Subcutaneous abdominal adipose tissue (tissue), 5 donors: ENCODE measurements at regions not wholly inside any gene's neighbourhood (a gene's known extent, or its start where the extent isn't known, plus 50 kb on each side); places are given as distances from the start of the nearest gene placed in this dataset.

ENCODE experiments used
- H3K27ac ChIP-seq: one replicate; pipeline ENCODE4 v1.7.0; 2013; ENCODE audit warnings: low read depth, mild to moderate bottlenecking, inconsistent platforms, low read length, moderate library complexity
- H3K27me3 ChIP-seq, 5 donors: one replicate each; pipeline ENCODE4 v1.7.0; 2013; ENCODE audit warnings: low read length in 5 of 5, inconsistent platforms in 1 of 5; ENCODE audit not compliant: control insufficient read depth in 5 of 5, insufficient read depth in 4 of 5
- H3K36me3 ChIP-seq, 5 donors: one replicate each; pipeline ENCODE4 v1.7.0; 2013; ENCODE audit warnings: low read length in 5 of 5; ENCODE audit not compliant: control insufficient read depth in 5 of 5, insufficient read depth in 5 of 5
- H3K4me1 ChIP-seq, 5 donors: one replicate each; pipeline ENCODE4 v1.7.0; 2013; ENCODE audit warnings: low read length in 5 of 5, mild to moderate bottlenecking in 3 of 5, moderate library complexity in 1 of 5; ENCODE audit not compliant: control insufficient read depth in 5 of 5, insufficient read depth in 5 of 5
- H3K4me3 ChIP-seq, 5 donors: one replicate each; pipeline ENCODE4 v1.7.0; 2013; ENCODE audit warnings: low read length in 5 of 5, low read depth in 1 of 5
- H3K9ac ChIP-seq, 5 donors: one replicate each; pipeline ENCODE4 v1.7.0; 2013; ENCODE audit warnings: low read length in 5 of 5, mild to moderate bottlenecking in 4 of 5, moderate library complexity in 3 of 5
- H3K9me3 ChIP-seq, 5 donors: one replicate each; pipeline ENCODE4 v1.7.0; 2013; ENCODE audit warnings: low read length in 5 of 5; ENCODE audit not compliant: control insufficient read depth in 5 of 5
- donor health status: healthy.
- donor health status: healthy.
- donor health status: healthy.
- donor health status: healthy.
- donor health status: healthy.

DNA sequence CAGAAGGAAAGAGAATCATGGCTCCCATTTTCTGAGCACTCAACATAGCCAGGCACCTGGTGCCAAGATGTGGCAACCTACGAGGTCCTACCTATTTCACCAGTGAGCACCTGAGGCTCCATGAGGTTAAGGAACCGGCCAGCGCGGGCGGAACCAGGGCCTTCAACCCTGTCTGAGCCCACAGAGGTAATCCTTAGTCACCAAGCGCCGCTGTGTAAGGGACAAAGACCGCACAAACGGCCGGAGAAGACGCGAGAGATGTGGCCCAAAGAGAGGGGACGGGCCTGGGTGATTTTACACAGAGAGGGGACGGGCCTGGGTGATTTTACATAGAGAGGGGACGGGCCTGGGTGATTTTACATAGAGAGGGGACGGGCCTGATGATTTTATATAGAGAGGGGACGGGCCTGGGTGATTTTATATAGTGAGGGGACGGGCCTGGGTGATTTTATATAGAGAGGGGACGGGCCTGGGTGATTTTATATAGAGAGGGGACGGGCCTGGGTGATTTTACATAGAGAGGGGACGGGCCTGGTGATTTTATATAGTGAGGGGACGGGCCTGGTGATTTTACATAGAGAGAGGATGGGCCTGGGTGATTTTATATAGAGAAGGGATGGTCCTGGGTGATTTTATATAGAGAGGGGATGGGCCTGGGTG lies 114.2 kb downstream of the SMIM20 start:
- Histone ChIP-seq H3K9me3 (no peaks in the 10 kb centered on the region), H3K4me3 (no peak overlapping the region), H3K36me3 (no peaks in the 10 kb centered on the region), H3K27ac (no peak overlapping the region), H3K4me1 (peaks cover 6 to 38% (median 30%) of the 10 kb centered on the region in 5 donors), H3K9ac (peak overlapping the region in 2 of 5 donors; percentile 27 to 44), H3K27me3 (peaks cover 0 to 10% (median 0%) of the 10 kb centered on the region in 5 donors)

DNA sequence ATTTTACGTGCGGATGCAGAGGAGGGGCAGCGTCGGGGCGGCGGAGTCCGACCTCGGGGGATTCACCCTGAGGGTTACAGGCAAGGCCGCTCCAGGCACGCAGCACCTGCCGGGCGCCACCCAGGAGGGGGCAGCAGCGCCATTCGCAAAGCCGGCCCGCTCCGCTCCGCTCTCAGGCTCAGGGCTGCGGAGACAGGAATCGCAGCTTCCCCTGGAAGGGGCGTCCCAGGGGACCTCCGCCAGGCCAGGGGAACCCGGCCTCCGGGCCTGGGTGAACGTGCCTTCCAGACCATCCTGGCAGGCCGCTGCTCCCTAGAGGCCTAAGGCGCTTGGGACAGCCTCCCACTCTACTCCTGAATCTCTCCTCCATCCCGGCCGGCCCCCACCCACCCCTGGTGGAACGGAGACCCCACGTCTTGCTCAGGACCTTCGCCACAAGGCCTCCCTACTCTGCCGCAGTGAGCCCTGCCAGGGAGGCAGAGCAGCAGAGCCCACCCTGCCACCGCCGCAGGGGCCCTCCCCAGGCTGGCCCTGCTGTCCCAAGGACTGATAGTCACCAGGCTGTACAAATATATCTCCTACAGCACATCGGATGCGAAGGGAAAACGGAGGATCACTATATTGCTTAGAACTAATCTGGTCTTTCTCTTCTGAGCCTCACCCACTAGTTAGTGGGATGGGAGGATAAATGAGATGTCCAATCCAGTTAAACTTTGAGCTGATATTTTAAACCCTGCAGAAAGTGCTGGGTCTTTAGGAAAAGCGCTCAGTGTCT lies 115.0 kb downstream of the SMIM20 start:
- Histone ChIP-seq H3K4me1 (peaks cover 6 to 41% (median 30%) of the 10 kb centered on the region in 5 donors), H3K4me3 (peak overlapping the region in 2 of 5 donors; percentile 26 to 32), H3K27me3 (peaks cover 0 to 6% (median 0%) of the 10 kb centered on the region in 5 donors), H3K9ac (peak overlapping the region in 2 of 5 donors; percentile 27 to 44), H3K27ac (no peak overlapping the region), H3K9me3 (no peaks in the 10 kb centered on the region), H3K36me3 (no peaks in the 10 kb centered on the region)

DNA sequence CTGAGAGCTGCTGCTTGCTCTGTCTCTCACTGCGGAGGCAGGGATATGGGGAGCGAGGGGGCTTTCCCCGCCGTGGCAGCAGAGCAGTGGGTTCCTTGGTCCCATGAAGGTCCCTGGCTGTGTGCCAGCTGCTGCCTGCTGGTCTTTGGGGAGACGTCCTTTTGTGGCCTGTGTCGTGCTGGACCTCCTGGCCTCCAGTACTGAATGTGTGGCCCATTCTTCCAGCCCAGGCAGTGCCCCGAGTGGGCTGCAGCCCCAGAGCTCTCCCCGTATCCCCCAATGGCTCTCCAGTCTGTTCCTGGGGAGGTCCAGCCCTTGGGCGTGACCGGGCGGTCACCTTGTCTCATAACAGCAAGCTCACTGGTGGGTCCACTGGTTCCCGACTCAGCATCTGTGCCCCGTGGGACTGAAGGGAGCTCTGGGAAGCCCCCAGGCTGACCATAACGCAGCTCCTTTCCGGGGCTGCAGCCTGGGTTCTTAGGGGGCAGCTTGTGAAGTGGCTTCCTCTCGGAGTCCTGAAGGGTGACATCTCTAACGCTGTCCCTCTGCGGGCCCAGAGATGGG lies 115.6 kb downstream of the SMIM20 start:
- Histone ChIP-seq H3K4me3 (no peak overlapping the region), H3K9me3 (no peaks in the 10 kb centered on the region), H3K36me3 (no peaks in the 10 kb centered on the region), H3K4me1 (peaks cover 6 to 41% (median 30%) of the 10 kb centered on the region in 5 donors), H3K9ac (peak overlapping the region in 1 of 5 donors; percentile 44), H3K27me3 (peaks cover 0 to 5% (median 0%) of the 10 kb centered on the region in 5 donors), H3K27ac (no peak overlapping the region)

DNA sequence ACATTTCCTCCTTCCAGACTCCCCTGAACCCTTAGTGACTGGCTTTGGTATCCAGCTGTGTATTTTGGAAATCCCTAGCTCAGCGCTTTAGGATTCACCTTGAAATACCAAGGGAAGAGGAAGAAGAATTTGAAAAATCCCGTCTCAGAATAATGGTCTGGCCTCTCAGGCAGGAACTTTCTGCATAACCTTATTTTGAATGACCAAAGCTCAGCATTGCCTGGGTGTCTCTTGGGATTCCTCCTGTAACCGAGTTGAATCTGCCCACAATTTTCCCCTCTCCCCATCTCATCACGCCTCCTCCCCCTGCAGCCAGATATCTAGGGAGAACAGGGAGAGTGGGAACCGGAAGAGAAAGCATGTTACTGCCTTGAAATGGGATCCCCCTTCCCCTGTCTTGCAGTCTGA lies 116.2 kb downstream of the SMIM20 start:
- Histone ChIP-seq H3K4me1 (peaks cover 6 to 41% (median 30%) of the 10 kb centered on the region in 5 donors), H3K4me3 (no peak overlapping the region), H3K27me3 (peaks cover 0 to 5% (median 0%) of the 10 kb centered on the region in 5 donors), H3K36me3 (no peaks in the 10 kb centered on the region), H3K9me3 (no peaks in the 10 kb centered on the region), H3K27ac (no peak overlapping the region), H3K9ac (no peak overlapping the region)

DNA sequence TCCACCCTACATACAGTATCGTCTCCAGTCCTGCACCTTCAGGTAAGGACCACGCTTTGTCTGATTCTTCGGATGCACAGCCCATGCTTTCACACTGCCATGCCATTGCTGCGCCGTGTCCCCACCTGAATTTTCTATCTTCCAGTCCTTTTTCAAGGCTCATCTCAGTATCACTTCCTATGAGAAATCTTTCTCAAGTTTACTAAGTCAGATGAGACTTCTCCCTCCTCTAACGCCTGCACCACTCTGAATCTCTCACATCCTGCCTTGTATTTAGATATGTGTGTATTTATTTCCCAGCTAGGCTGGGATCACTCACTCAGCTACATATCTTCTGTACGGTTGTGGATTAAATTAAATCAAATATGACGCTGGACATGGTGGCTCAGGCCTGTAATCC lies 116.8 kb downstream of the SMIM20 start:
- H3K36me3 ChIP-seq, result no peaks in the 10 kb centered on the region
- H3K9ac ChIP-seq, result no peak overlapping the region
- H3K4me1 ChIP-seq, result peaks cover 6 to 41% (median 30%) of the 10 kb centered on the region in 5 donors
- no peak overlapping the region for H3K4me3 ChIP-seq
- peaks cover 0 to 5% (median 0%) of the 10 kb centered on the region in 5 donors for H3K27me3 ChIP-seq
- H3K27ac ChIP-seq, result no peak overlapping the region
- no peaks in the 10 kb centered on the region for H3K9me3 ChIP-seq

DNA sequence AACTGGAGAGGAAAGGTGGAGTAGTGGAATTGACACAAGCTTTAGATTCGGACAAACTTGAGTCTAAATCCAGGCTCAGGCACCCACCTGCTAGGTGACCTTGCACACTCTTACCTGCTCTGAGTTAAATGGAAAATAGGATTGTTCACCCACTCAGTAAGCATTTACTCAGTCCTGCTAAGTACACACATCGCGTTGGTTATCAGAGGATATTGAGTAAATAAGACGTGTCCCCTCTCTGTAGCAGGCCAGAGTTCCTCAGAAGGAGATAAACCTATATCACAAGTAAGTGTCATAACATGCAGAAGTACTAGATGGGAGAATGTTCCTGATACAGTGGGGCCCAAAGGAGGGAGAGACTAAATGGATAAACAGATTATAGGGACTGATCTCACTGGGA lies 117.7 kb downstream of the SMIM20 start:
- Histone ChIP-seq H3K27me3 (peaks cover 0 to 5% (median 0%) of the 10 kb centered on the region in 5 donors), H3K27ac (peak overlapping the region; percentile 60), H3K4me1 (peaks cover 9 to 41% (median 30%) of the 10 kb centered on the region in 5 donors), H3K9ac (no peak overlapping the region), H3K9me3 (no peaks in the 10 kb centered on the region), H3K36me3 (no peaks in the 10 kb centered on the region), H3K4me3 (no peak overlapping the region)

DNA sequence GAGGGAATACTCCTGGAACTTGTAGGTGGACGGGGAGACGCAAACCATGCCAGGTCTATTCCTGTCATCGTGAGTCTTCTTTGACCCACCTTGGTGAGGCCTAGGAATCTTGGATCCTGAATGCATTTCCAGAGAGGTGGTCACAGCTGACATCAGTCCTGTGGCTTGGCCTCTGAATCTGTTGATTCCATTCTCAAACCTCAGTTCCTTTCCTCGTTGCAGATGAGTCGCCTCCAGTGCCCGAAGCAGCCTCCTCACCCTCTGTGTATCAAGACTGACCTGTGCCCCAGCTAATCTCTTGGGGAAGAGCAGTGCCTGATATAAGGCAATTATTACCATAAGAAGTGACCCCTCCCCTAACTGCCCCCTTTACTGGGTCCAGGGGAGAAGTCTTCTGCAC lies 118.1 kb downstream of the SMIM20 start:
- Histone ChIP-seq H3K27ac (peak overlapping the region; percentile 60), H3K36me3 (no peaks in the 10 kb centered on the region), H3K4me3 (no peak overlapping the region), H3K9ac (no peak overlapping the region), H3K27me3 (peaks cover 0 to 5% (median 0%) of the 10 kb centered on the region in 5 donors), H3K4me1 (peaks cover 9 to 41% (median 30%) of the 10 kb centered on the region in 5 donors), H3K9me3 (no peaks in the 10 kb centered on the region)

DNA sequence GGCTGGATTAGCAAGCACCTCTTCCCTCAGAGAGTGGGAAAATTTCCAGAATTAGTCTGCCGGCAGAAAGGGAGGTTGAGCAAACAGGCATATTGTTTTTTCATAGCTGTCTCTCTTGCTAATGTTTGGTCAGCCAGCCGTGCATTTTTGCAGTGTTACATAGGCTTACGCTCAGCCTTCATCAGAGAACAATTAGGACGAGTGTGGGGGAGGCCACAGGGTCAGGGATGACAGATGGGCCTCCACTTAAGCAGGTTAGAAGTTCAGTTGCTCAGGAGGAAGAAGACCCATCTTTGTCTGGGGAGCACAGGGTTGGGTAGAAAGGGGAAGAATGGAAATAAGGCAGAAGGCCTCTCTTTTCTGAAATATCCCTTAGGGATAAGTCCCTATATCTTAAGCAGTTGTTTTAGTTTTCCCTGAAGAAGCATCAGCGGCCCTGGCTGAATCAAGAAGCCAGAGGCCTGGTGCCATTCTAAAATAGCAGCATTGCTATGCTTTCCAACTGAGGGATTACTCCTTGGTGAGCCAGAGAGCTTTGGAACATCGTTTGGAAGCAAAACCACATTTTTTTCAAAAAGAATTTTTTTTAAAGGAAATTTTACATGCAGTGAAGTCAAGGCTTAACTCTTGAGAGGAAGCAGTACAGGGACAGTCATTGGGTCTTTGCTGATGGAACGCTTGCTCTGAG lies 118.8 kb downstream of the SMIM20 start:
- H3K4me1 ChIP-seq, result peaks cover 9 to 41% (median 30%) of the 10 kb centered on the region in 5 donors
- H3K27ac ChIP-seq, result peak overlapping the region; percentile 60
- H3K9me3 ChIP-seq, result no peaks in the 10 kb centered on the region
- no peaks in the 10 kb centered on the region for H3K36me3 ChIP-seq
- H3K4me3 ChIP-seq, result no peak overlapping the region
- peaks cover 0 to 7% (median 0%) of the 10 kb centered on the region in 5 donors for H3K27me3 ChIP-seq
- no peak overlapping the region for H3K9ac ChIP-seq

DNA sequence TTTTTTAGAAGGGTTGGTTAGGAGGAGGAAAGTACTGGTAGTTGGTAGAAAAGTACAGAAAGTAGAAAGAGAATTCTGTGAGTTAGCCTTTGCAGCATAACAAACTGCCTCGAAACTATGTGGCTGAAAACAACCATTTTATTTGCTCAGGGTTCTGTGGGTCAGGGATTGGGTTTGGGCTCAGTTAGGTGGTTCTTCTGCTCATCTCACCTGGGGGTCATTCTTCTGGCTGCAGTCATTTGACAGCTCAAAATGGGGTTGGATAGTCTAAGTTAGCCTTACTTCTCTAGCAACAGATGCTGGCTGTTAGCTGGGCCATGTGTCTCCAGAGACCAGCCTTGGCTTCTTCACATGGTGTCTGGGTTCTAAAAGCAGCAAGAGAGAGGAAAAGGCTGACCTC lies 119.4 kb downstream of the SMIM20 start:
- Histone ChIP-seq H3K4me1 (peaks cover 9 to 41% (median 30%) of the 10 kb centered on the region in 5 donors), H3K9ac (no peak overlapping the region), H3K27ac (peak overlapping the region; percentile 60), H3K4me3 (no peak overlapping the region), H3K9me3 (no peaks in the 10 kb centered on the region), H3K27me3 (peaks cover 0 to 9% (median 0%) of the 10 kb centered on the region in 5 donors), H3K36me3 (no peaks in the 10 kb centered on the region)
